ENCODE measurements at regions not wholly inside any gene's neighbourhood (a gene's known extent, or its start where the extent isn't known, plus 50 kb on each side); places are given as distances from the start of the nearest gene placed in this dataset.

DNA sequence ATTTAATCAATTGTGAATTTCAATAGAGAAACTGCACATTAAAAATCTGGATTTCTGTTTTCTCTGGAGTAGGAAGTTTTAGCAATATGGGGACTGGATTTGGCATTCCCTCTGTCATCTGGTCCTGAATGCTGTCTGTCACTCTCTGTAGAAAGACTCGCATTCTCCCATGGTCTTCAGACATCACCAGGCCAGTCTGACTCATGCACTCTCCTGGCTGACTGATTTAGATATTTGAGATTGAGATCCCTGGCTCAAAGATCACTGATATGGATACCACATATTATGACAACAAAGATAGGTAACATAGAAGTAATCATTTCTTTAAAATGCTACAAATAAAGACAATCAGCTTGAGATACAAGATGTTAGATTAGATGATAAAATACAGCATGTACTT is 524.5 kb downstream of the GALC start:
- Histone ChIP-seq H3K36me3 (ENCODE audit: control insufficient read depth in 4 of 4, insufficient read depth in 4 of 4, low read length in 4 of 4) (no peaks in the 10 kb centered on the region), H3K4me1 (ENCODE audit: control insufficient read depth in 5 of 5, insufficient read depth in 5 of 5, low read length in 5 of 5) (no peaks in the 10 kb centered on the region), H3K27ac (ENCODE audit: low read depth in 1 of 2, low read length in 1 of 2) (no peak overlapping the region), H3K4me3 (no peak overlapping the region), H3K9ac (ENCODE audit: insufficient read depth in 1 of 2, low read length in 2 of 2) (no peak overlapping the region), H3K9me3 (ENCODE audit: control insufficient read depth in 4 of 4, insufficient read depth in 3 of 4, low read length in 3 of 4) (no peaks in the 10 kb centered on the region), H3K27me3 (ENCODE audit: control insufficient read depth in 3 of 3, insufficient read depth in 3 of 3, low read length in 2 of 3) (no peaks in the 10 kb centered on the region)
- ATAC-seq (ENCODE audit: insufficient read depth, low FRiP score), result no peak
- 89 to 90% methylated on average over 1 of the region's 1 CpG for WGBS, 2 donors
- no peak for DNase-seq
- TF ChIP-seq, protein P1, sequence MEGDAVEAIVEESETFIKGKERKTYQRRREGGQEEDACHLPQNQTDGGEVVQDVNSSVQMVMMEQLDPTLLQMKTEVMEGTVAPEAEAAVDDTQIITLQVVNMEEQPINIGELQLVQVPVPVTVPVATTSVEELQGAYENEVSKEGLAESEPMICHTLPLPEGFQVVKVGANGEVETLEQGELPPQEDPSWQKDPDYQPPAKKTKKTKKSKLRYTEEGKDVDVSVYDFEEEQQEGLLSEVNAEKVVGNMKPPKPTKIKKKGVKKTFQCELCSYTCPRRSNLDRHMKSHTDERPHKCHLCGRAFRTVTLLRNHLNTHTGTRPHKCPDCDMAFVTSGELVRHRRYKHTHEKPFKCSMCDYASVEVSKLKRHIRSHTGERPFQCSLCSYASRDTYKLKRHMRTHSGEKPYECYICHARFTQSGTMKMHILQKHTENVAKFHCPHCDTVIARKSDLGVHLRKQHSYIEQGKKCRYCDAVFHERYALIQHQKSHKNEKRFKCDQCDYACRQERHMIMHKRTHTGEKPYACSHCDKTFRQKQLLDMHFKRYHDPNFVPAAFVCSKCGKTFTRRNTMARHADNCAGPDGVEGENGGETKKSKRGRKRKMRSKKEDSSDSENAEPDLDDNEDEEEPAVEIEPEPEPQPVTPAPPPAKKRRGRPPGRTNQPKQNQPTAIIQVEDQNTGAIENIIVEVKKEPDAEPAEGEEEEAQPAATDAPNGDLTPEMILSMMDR (IDR thresholded peaks at IDR 0.05; ENCODE audit: control extremely low read depth, extremely low read depth), result no peak

DNA sequence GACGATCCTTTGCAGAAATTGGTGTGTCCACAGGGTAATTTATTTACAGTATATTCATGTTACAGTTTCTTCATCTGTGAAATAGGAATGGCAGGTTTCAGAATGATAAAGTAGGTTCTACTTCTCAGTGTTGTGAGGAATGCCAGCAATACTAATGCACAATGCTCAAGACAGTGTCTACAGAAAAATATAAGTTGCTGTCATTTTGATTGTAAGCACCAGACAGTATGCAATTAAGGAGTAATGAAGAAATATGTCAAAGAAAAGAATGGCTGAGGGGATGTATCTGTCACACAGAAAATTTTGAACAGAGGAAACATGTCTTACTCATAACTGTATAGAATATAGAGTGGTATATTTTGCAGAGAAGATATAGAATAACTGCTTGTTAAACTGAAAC is 525.4 kb downstream of the GALC start:
- WGBS, 2 donors, result 77 to 89% methylated on average over 1 of the region's 1 CpG
- no peak for ATAC-seq (ENCODE audit: insufficient read depth, low FRiP score)
- H3K36me3 ChIP-seq (ENCODE audit: control insufficient read depth in 4 of 4, insufficient read depth in 4 of 4, low read length in 4 of 4), result no peaks in the 10 kb centered on the region

DNA sequence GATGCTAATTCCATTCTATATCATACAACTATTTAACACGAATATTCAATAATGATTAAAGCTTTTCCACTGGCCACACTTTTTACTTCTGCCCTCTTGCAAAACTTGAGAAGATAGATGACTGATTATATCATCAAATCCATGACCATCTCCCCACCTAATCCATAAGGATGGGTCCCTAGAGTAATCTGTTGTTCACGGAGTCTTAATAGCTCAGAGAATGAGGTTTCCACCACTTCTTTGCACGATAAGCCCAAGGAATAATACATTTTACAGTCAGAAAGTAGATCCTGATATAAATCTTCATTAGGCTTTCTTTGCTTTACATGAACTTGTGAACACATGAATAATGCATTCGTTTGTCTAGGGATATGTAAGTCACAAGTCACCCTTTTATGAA is 527.2 kb downstream of the GALC start:
- 73 to 75% methylated on average over 4 of the region's 4 CpGs for WGBS, 2 donors
- no peak overlapping the region for H3K9ac ChIP-seq (ENCODE audit: insufficient read depth in 1 of 2, low read length in 2 of 2)
- H3K36me3 ChIP-seq (ENCODE audit: control insufficient read depth in 4 of 4, insufficient read depth in 4 of 4, low read length in 4 of 4), result no peaks in the 10 kb centered on the region
- H3K9me3 ChIP-seq (ENCODE audit: control insufficient read depth in 4 of 4, insufficient read depth in 3 of 4, low read length in 3 of 4), result no peaks in the 10 kb centered on the region
- TF ChIP-seq, protein P1 (IDR thresholded peaks at IDR 0.05; ENCODE audit: control extremely low read depth, extremely low read depth), result no peak
- no peaks in the 10 kb centered on the region for H3K4me1 ChIP-seq (ENCODE audit: control insufficient read depth in 5 of 5, insufficient read depth in 5 of 5, low read length in 5 of 5)
- H3K27ac ChIP-seq (ENCODE audit: low read depth in 1 of 2, low read length in 1 of 2), result no peak overlapping the region
- ATAC-seq (ENCODE audit: insufficient read depth, low FRiP score), result no peak
- DNase-seq, result no peak
- no peaks in the 10 kb centered on the region for H3K27me3 ChIP-seq (ENCODE audit: control insufficient read depth in 3 of 3, insufficient read depth in 3 of 3, low read length in 2 of 3)
- no peak overlapping the region for H3K4me3 ChIP-seq

More for the DNA sequence above, 525.4 kb downstream of the GALC start:
- no peak for DNase-seq
- Histone ChIP-seq H3K9ac (ENCODE audit: insufficient read depth in 1 of 2, low read length in 2 of 2) (no peak overlapping the region), H3K9me3 (ENCODE audit: control insufficient read depth in 4 of 4, insufficient read depth in 3 of 4, low read length in 3 of 4) (no peaks in the 10 kb centered on the region), H3K27me3 (ENCODE audit: control insufficient read depth in 3 of 3, insufficient read depth in 3 of 3, low read length in 2 of 3) (no peaks in the 10 kb centered on the region), H3K4me1 (ENCODE audit: control insufficient read depth in 5 of 5, insufficient read depth in 5 of 5, low read length in 5 of 5) (no peaks in the 10 kb centered on the region), H3K4me3 (no peak overlapping the region), H3K27ac (ENCODE audit: low read depth in 1 of 2, low read length in 1 of 2) (no peak overlapping the region)
- TF ChIP-seq, protein P1 (IDR thresholded peaks at IDR 0.05; ENCODE audit: control extremely low read depth, extremely low read depth), result no peak

DNA sequence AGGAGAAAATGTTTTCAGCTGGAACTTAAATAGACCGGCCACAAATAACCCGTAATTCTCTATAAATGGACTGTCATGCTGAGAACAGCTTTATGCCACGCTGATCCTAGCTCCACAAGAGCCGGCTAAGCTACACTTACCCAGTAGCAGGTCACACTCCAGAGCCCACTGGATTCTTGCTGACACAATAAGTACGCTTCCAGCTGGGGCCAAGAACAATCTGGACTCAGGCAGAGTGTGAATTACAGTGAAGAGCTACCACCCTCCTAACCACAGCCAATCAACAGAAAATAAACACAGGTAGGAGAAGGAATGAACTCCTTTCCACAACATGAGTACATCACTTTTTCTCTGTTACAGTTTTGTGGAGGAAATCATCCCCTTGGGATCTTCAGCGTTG is 531.3 kb downstream of the GALC start:
- H3K9me3 ChIP-seq (ENCODE audit: control insufficient read depth in 4 of 4, insufficient read depth in 3 of 4, low read length in 3 of 4), result no peaks in the 10 kb centered on the region
- H3K27me3 ChIP-seq (ENCODE audit: control insufficient read depth in 3 of 3, insufficient read depth in 3 of 3, low read length in 2 of 3), result no peaks in the 10 kb centered on the region
- no peaks in the 10 kb centered on the region for H3K4me1 ChIP-seq (ENCODE audit: control insufficient read depth in 5 of 5, insufficient read depth in 5 of 5, low read length in 5 of 5)
- ATAC-seq (ENCODE audit: insufficient read depth, low FRiP score) (no peak), DNase-seq (no peak)
- no peaks in the 10 kb centered on the region for H3K36me3 ChIP-seq (ENCODE audit: control insufficient read depth in 4 of 4, insufficient read depth in 4 of 4, low read length in 4 of 4)
- no peak overlapping the region for H3K4me3 ChIP-seq
- no peak overlapping the region for H3K27ac ChIP-seq (ENCODE audit: low read depth in 1 of 2, low read length in 1 of 2)
- TF ChIP-seq, protein P1 (IDR thresholded peaks at IDR 0.05; ENCODE audit: control extremely low read depth, extremely low read depth), result no peak
- 90 to 91% methylated on average over 6 of the region's 6 CpGs for WGBS, 2 donors
- H3K9ac ChIP-seq (ENCODE audit: insufficient read depth in 1 of 2, low read length in 2 of 2), result no peak overlapping the region
